SJSA1 (cell line): ENCODE measurements at regions not wholly inside any gene's neighbourhood (a gene's known extent, or its start where the extent isn't known, plus 50 kb on each side); places are given as distances from the start of the nearest gene placed in this dataset.

Experiments
- DNase-seq, 2 experiments: peaks; one replicate each; pipeline ENCODE4 v3.0.0-alpha.2; 2015 to 2020; ENCODE audit warnings: low spot score in 2 of 2, low read depth in 1 of 2
- H3K27ac ChIP-seq: fragments of 250-450 bp; sonication (Bioruptor Pico); 2 replicates; pipeline ENCODE4 v1.5.1; 2020; ENCODE audit warnings: mild to moderate bottlenecking, moderate library complexity
- H3K27me3 ChIP-seq: fragments of 250-450 bp; sonication (Bioruptor Pico); replicated peaks from 2 replicates; pipeline ENCODE4 v1.5.1; 2020; ENCODE audit warnings: mild to moderate bottlenecking, moderate library complexity
- H3K36me3 ChIP-seq: fragments of 250-450 bp; sonication (Bioruptor Pico); 2 replicates; pipeline ENCODE4 v1.5.1; 2020; ENCODE audit warnings: mild to moderate bottlenecking
- H3K4me1 ChIP-seq: fragments of 250-450 bp; sonication (Bioruptor Pico); replicated peaks from 2 replicates; pipeline ENCODE4 v1.6.1; 2021; ENCODE audit warnings: mild to moderate bottlenecking
- H3K4me3 ChIP-seq: fragments of 250-450 bp; sonication (Bioruptor Pico); 2 replicates; pipeline ENCODE4 v1.5.1; 2020; ENCODE audit warnings: mild to moderate bottlenecking
- H3K9me3 ChIP-seq: fragments of 250-450 bp; sonication (Bioruptor Pico); replicated peaks from 2 replicates; pipeline ENCODE4 v1.5.1; 2020; ENCODE audit warnings: mild to moderate bottlenecking

DNA sequence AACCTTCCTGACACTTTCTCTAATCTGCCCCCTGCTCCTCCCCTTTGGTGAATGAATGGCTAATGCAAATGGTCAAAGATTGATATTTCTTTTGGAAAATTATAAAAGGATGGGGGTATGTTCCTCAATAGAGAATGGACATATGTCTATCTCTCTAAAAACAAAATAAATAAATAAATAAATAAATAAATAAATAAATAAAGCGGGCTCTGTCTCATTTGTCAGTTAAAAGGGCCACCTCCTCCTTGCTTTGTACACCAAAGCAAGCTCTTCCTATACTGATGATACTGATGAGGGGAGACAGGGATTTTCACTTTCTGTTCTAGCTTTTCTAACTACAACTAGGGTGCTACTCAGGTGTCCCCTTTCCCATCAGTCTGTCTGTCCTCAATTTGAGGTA is 135.5 kb upstream of the SPACA1 start:
- no peak overlapping the region for H3K4me3 ChIP-seq
- no peaks in the 10 kb centered on the region for H3K27me3 ChIP-seq
- H3K4me1 ChIP-seq, result peaks cover 32% of the 10 kb centered on the region
- DNase-seq, result no peak
- no peak overlapping the region for H3K27ac ChIP-seq
- H3K36me3 ChIP-seq, result no peaks in the 10 kb centered on the region
- H3K9me3 ChIP-seq, result no peaks in the 10 kb centered on the region

DNA sequence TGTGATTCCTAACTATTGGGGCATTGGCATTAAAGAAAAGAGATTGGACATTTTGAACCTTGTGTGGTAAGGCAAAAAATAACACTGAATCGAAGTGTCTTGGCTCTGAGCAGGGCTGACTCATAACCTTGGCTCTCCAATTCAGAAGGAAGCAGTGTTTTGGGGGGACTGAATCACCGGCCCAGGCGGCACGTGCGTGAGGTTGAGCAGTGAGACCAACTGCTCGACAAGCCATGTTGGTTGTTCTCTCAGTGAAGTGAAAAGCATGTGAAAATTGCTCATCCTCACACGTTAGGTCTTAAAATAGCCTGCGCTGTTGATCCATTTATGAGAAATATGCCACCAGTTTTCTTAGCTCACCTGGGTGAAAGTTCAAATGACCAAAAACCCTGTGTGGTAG is 137.8 kb upstream of the SPACA1 start:
- Histone ChIP-seq H3K27me3 (no peaks in the 10 kb centered on the region), H3K4me1 (peaks cover 52% of the 10 kb centered on the region), H3K4me3 (no peak overlapping the region), H3K36me3 (no peaks in the 10 kb centered on the region), H3K9me3 (no peaks in the 10 kb centered on the region), H3K27ac (peak overlapping the region; percentile 86)
- DNase-seq, result peak; percentile 78 to 91

DNA sequence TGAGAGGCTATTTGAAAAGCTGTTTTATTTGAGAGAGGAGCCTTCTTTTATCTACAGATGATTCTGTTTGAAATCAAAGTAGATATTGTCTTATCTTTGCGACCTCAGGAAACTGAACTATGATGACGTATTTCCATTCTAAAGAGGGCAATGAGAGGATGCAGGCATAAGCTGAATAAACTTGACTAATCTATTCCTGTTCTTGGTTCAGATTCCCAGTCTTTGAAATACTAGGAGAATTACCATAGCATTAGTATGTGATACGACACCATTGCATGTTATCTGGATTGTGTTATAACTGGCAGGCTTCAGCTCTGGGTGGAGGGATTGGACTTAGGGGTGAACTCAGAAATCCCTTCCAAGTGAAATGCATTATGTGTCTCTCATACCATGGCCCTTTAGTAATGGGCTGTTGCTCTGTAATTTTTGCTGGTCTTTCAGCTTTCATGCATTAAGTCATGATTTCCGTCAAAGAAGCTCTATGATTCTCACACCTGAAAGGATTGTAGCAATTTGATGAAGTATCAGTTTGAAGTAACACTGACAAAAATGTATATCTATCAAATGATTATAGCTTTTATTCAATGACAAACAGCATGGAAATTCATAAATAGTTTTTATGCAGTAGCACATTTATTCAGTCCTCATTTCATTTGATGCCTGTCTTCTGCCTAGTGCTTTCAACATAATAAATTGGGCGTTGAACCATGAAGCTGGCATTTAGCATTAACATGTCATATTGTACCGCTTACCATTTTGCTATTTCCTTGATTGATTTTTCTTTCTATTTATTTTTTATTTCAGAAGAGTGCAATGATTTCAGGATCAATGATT is 138.4 kb upstream of the SPACA1 start:
- Histone ChIP-seq H3K27ac (peak overlapping the region; percentile 86), H3K36me3 (no peaks in the 10 kb centered on the region), H3K27me3 (no peaks in the 10 kb centered on the region), H3K4me3 (no peak overlapping the region), H3K4me1 (peaks cover 57% of the 10 kb centered on the region), H3K9me3 (no peaks in the 10 kb centered on the region)
- peak in 1 of 2 experiments; percentile 33 for DNase-seq

DNA sequence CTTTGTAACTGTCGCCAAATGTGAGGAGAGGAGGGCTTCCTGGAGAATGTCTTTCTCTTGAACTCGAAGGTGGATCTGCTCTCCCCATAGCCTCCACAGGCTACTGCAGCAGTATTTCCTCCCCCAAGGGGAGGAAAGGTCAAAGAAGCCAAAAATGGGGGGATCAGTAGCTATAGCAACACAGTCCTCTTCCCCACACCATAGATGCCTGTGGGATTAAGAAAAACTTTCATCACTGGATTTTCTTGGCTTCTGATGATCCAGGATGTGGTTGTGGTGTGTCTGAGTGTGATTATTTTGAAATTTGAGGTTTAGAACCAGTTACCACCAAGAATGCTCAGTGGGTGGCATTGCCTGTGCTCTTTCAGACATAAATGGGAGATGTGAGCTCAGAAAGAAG is 140.1 kb upstream of the SPACA1 start:
- Histone ChIP-seq H3K4me1 (peaks cover 66% of the 10 kb centered on the region), H3K4me3 (no peak overlapping the region), H3K36me3 (no peaks in the 10 kb centered on the region), H3K9me3 (no peaks in the 10 kb centered on the region), H3K27ac (peak overlapping the region; percentile 86), H3K27me3 (no peaks in the 10 kb centered on the region)
- peak; percentile 78 to 96 for DNase-seq

DNA sequence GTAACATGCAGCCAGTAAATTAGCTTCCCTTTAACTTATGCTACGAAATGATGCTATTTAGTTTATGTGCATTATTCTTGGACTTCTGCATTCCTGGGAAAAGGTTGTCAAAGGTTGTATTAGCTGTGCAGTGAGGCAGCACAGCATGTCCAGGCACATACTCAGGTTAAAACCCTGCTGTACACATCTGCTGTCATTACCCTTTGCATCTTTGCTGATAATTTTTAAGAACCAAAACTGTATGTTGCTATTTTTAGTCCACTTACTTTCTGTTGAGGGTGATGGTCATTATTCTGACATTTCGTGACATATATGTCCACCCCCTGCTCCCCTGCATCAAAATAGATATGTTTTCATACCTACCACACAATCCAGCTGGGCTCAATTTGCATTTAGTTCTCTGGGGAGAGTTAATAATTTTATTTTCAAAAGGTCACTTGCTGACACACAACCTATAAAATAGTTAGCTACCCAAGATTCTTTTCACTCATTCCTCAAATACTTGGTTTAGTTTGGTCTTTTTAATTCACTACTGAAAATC is 142.5 kb upstream of the SPACA1 start:
- peak in 1 of 2 experiments; percentile 18 for DNase-seq
- H3K27ac ChIP-seq, result no peak overlapping the region
- no peaks in the 10 kb centered on the region for H3K36me3 ChIP-seq
- no peaks in the 10 kb centered on the region for H3K9me3 ChIP-seq
- H3K27me3 ChIP-seq, result no peaks in the 10 kb centered on the region
- peaks cover 63% of the 10 kb centered on the region for H3K4me1 ChIP-seq
- H3K4me3 ChIP-seq, result no peak overlapping the region

DNA sequence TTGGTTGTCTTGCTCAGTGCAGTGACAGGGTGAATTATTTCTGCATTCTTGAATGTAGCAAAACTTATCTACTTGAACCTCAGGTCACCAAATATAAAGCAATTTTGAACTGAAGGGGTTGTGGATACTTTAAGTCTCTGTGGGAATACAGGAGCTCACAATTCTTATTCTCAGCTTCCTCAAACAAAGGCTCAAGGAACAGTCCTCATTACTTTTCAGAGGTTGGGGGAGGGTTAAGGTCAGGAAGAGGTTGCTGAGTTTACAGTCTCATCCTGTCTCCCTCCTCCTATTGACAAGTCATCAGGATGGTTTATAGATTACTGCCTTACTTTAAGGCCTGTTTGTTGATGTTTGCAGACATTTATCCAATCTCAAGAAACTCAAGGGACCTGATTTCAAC is 143.6 kb upstream of the SPACA1 start:
- no peaks in the 10 kb centered on the region for H3K36me3 ChIP-seq
- no peak overlapping the region for H3K27ac ChIP-seq
- DNase-seq, result no peak
- H3K9me3 ChIP-seq, result no peaks in the 10 kb centered on the region
- H3K27me3 ChIP-seq, result no peaks in the 10 kb centered on the region
- H3K4me1 ChIP-seq, result peaks cover 51% of the 10 kb centered on the region
- no peak overlapping the region for H3K4me3 ChIP-seq

DNA sequence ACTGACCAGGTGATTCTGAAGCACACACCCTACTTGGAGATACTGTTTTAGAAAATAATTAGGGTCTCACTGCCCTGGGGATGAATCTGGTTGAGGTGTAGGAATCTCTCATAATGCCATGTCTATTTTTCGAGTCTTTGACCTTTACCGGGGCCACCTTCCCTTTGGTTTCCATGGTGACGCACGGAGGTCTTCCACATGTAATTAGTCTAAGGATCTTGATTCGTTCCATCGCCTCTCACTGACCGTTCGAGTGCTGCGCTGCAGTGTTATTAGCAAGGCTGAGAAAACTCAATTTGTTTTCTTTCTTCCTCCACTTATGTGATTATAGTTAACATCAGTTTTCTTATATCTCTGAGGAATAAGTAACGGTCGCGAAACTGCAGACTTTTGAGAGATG is 144.3 kb upstream of the SPACA1 start:
- DNase-seq, result no peak
- no peaks in the 10 kb centered on the region for H3K27me3 ChIP-seq
- H3K4me1 ChIP-seq, result peaks cover 44% of the 10 kb centered on the region
- H3K9me3 ChIP-seq, result no peaks in the 10 kb centered on the region
- H3K4me3 ChIP-seq, result no peak overlapping the region
- H3K36me3 ChIP-seq, result no peaks in the 10 kb centered on the region
- no peak overlapping the region for H3K27ac ChIP-seq

DNA sequence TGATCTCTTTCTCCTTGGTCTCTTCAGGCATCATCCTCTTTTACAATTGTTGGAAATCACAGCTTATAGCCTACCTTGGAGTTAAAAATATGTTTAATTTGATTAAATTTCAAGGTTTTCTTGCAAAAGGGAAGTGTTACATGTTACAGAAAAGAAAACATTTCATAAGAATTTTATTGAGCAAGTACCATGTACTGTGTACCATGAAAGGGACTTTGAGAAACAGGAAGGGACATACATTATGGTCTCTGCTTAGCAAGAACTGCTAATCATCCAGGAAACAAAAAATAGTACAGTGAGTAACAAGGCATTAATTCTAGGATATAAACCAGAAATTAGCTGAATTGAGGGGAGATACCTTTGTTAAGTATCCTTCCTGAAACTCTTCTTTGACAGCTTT is 145.3 kb upstream of the SPACA1 start:
- no peak for DNase-seq
- Histone ChIP-seq H3K27ac (no peak overlapping the region), H3K9me3 (no peaks in the 10 kb centered on the region), H3K36me3 (no peaks in the 10 kb centered on the region), H3K4me3 (no peak overlapping the region), H3K4me1 (peaks cover 37% of the 10 kb centered on the region), H3K27me3 (no peaks in the 10 kb centered on the region)

DNA sequence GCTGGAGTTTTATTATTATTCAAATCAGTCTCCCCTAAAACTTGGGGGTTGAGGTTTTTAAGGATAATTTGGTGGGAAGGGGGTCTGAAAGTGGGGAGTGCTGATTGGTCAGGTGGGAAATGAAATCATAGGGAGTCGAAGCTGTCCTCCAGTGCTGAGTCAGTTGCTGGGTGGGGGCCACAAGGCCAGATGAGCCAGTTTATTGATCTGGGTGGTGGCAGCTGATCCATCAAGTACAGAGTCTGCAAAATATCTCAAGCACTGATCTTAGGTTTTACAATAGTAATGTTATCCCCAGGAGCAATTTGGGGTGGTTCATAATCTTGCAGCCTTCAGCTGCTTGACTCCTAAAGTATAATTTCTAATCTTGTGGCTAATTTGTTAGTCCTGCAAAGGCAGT is 146.0 kb upstream of the SPACA1 start:
- Histone ChIP-seq H3K27ac (no peak overlapping the region), H3K27me3 (no peaks in the 10 kb centered on the region), H3K4me3 (no peak overlapping the region), H3K4me1 (peaks cover 29% of the 10 kb centered on the region), H3K9me3 (no peaks in the 10 kb centered on the region), H3K36me3 (no peaks in the 10 kb centered on the region)
- no peak for DNase-seq

DNA sequence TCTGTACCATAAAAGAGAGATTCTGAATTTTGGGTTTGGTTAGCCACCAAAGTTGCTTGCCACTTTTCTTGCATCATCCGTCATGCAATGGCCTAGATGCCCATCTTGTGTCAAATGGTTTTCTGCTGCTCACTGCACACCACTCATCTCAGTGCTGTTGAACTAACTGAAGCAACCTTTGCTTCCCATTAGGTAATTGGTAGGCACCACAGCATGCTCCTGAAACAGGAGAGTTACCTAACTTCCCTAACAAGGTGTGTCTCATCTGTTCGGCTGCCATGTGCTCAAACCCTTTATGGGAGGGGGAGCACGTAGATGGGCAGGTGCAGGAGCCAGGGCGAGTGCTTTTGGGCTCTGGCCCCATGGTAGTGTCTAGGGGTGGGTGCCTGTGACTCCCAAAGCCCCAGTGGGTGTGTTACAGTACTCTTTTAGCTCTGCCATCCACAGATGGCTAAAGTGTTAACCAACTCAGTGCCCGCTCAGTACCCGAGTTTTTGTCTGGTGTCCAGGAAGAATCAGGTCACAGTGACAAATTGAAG is 147.4 kb upstream of the SPACA1 start:
- H3K4me1 ChIP-seq, result peaks cover 18% of the 10 kb centered on the region
- no peak overlapping the region for H3K27ac ChIP-seq
- H3K27me3 ChIP-seq, result no peaks in the 10 kb centered on the region
- no peak for DNase-seq
- no peaks in the 10 kb centered on the region for H3K9me3 ChIP-seq
- H3K36me3 ChIP-seq, result no peaks in the 10 kb centered on the region
- no peak overlapping the region for H3K4me3 ChIP-seq

DNA sequence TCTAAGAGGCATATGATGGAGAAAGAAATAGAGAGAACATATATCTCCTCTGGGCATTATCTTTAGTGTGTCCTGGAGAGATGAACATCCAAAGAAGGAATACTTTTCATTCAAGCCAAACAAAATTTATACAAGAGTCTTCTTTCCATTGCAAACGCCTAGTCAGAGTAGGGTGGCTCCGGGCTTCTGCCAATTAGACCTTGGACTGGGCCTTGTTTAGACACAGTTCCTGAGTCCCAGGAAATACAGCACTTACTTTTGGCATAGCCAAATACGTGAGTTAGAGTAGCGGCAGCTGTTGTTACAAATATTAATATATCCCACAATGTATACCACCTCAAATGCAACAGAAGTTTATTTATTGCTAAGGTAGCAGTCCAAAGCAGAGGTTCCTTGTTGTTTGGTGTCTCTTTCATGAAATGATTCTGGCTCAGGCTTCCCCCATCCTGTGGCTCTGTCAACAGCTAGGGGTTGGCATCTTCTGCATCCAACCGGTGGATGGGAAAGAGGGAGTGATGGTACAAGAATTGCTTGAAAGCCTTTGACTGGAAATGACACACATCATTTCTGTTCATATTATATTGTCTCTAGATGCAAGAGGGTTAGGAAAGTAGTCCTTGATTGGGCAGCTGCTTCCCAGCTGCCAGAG is 148.0 kb upstream of the SPACA1 start:
- no peak overlapping the region for H3K27ac ChIP-seq
- H3K27me3 ChIP-seq, result no peaks in the 10 kb centered on the region
- DNase-seq, result no peak
- H3K4me3 ChIP-seq, result no peak overlapping the region
- H3K36me3 ChIP-seq, result no peaks in the 10 kb centered on the region
- H3K4me1 ChIP-seq, result peaks cover 12% of the 10 kb centered on the region
- no peaks in the 10 kb centered on the region for H3K9me3 ChIP-seq

DNA sequence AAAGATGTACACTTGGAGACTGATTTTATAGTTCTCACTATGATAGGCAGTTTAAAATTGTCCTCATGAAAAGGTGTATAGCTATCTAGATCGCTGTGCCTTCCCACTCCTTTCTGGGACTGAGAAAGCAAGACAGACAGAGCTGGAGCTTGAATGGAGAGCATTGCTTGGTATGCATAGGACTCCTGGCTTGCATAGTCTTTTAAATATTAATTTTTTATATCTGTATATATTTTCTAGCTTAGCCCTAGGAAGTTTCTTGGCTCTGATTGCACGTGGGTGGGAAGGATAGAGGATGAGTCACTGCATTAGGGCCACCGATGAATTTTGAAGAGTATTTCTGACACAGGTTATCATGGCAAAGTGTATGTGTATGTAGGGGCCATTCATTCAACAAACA is 150.0 kb upstream of the SPACA1 start:
- no peaks in the 10 kb centered on the region for H3K27me3 ChIP-seq
- no peaks in the 10 kb centered on the region for H3K36me3 ChIP-seq
- DNase-seq, result no peak

DNA sequence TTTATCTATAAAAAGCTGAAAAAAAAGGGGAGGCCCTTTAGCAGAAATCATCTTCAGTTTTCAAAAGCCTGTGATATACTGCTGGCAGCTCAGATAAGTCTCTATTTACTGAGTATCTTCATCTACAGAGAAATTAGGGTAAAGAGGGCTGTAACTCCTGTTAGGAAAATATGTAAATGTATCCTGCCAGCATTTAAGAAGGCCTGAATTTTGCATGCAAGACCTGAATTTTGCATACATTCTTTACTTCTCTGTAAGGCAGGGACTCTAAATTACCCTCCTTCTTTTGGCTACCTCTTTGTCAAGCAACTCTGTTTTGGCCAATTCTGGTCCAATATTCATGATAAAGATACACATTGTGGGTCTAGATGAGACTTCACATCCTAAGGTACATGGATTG is 150.6 kb upstream of the SPACA1 start:
- Histone ChIP-seq H3K4me1 (no peaks in the 10 kb centered on the region), H3K4me3 (no peak overlapping the region), H3K36me3 (no peaks in the 10 kb centered on the region), H3K9me3 (no peaks in the 10 kb centered on the region), H3K27me3 (no peaks in the 10 kb centered on the region), H3K27ac (no peak overlapping the region)
- DNase-seq, result no peak

More for the DNA sequence above, 150.0 kb upstream of the SPACA1 start:
- Histone ChIP-seq H3K9me3 (no peaks in the 10 kb centered on the region), H3K4me1 (no peaks in the 10 kb centered on the region), H3K27ac (no peak overlapping the region), H3K4me3 (no peak overlapping the region)

DNA sequence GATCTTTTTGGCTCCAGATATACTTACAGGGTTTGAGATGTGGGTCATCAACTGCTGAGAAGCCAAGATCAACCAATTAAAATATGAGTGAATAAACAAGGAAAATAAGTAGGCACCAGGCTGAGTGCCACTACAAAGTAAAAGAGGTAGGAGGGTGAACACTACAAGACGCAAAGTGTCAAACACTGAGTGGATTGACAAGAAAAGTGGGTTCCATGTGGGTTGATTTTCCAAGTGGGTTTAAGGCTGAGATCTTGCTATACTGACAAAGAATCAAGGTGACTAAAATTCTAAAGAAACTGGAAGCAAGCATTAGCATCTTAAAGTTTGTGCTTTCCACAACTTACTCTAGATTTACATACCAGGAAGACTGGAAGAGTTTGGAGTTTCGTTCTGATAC is 160.4 kb upstream of the SPACA1 start:
- no peak overlapping the region for H3K4me3 ChIP-seq
- H3K9me3 ChIP-seq, result no peaks in the 10 kb centered on the region
- H3K27ac ChIP-seq, result no peak overlapping the region
- DNase-seq, result no peak
- no peaks in the 10 kb centered on the region for H3K27me3 ChIP-seq
- H3K36me3 ChIP-seq, result no peaks in the 10 kb centered on the region
- H3K4me1 ChIP-seq, result no peaks in the 10 kb centered on the region
